ENCODE measurements at regions not wholly inside any gene's neighbourhood (a gene's known extent, or its start where the extent isn't known, plus 50 kb on each side); places are given as distances from the start of the nearest gene placed in this dataset.

- no peak for DNase-seq
Measured at GRCh38 chr17:77308861-77309726, 168.3 kb downstream of the SEC14L1 start.

DNA sequence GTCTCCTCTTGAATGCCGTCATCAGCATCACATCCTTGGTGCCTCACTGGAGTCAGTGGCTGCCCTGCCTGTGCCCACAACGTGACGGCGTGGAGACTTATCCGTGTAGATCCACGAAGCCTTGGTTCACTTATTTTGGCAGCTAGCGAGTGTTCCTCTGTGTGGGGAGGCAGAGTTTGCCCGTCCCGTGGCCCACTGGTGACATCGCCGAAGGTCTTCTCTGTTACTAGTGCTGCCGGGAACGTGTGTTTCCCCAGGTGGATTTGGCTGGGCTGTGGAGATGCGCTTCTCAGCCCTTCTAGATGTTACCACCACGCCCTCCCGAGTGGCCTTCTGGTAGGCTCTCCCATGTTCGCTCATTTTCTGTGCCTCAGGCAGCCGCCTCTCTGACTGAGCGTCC is 169.6 kb downstream of the SEC14L1 start:
- no peak for DNase-seq

- no peak for DNase-seq
Measured at GRCh38 chr17:77311371-77311981, 170.7 kb downstream of the SEC14L1 start.

DNA sequence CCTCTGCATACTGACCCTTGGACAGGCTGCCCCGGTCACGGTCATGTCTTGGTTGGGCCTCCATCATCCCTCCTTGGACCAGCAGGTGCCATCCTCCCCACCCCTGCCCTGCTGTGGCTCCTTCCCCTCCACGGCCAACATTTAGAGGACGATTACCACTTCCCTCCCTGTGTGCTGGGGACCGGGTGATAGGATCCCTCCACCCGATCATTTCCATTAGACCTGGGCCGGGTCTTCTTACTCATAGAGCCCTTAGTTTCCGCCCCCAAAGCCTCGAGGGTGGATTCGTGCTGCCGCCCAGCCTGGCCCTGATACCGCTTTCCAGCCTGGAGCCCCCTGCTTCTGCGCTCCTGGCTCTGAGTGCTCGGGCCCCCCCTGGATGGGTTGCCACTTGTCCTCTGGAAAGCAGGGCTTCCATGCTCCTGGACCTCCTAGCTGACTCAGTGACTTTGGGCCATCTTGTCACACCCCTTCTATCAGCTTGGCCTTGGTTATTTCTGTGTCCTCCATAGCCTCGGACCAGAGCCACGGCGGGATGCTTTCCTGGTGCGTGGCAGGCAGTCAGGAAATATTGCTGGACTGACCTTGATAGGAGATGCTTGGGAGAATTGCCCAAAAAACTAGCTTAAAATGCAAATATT is 171.4 kb downstream of the SEC14L1 start:
- DNase-seq: no peak

DNA sequence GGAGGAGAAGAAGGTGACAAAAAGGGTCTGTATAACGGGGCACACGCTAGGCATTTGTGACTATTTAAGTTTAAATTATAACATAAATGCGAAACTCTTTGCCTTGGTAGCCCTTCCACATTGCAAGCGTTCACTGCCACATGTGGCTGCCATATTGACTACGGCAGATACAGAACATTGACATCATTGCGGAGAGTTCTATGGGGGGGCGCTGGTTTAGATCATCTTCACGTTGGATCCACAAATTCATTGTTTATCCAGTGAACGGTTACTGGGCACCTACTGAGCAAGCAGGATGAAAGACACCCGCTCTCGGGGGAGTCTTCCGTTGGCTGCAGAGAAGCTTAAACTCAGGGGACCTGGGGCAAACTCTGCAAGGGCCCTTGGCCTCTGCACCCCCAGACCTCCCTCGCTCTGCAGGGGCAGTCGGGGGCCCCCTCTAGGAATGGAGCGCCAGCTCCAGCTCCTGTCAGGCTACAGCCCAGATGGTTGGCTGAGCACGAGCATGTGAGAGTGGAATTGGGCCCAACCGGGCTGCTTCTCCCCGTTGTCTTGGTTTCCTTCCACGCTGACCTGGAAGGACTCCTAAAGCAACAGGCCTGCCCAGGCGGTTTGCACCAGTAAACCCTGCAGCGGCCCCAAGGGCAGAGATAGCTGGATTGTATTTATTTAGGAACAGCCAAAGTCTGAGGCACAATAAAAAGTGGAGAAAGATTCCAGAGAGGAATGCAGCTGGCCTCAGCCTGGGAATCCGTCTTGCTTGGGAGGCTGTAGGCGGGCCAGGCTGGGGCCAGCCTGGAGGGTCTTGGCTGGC is 172.2 kb downstream of the SEC14L1 start:
- DNase-seq: no peak

- DNase-seq: no peak
Measured at GRCh38 chr17:77313831-77314230, 173.1 kb downstream of the SEC14L1 start.

DNA sequence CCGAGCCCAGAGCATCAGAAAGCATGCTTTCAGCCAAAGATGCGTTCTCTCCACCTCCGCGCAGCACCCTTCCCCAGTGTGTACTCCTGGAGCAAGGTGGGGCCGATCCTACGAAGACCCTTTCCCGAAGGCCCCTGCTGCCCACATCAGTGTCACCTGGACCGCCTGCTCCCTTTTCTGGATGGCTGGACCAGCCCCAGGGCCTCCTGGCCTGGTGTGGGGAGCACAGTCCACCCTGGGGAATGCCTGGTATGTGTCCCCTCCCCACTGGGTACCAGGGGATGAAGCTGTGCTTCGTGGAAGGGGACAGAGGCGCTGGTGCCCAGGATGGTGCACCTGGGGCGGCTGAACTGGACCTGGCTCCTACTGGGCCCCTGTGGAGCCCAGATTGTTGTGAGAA is 173.8 kb downstream of the SEC14L1 start:
- no peak for DNase-seq

DNA sequence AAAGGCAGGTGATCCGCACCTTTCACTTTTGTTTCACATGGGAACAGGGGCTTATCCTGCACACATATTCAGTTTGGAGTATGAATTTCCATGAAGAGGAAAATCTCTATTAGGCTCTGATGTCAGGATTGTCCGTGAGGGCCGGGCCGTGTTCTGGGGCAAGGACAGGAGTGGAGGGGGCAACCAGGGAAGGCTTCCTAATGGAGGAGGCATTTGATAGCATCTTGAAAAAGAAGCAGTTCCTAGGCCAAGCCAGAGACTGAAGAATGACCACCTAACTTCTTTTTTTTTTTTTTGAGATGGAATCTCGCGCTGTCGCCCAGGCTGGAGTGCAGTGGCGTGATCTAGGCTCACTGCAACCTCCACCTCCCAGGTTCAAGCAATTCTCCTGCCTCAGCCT is 174.2 kb downstream of the SEC14L1 start:
- no peak for DNase-seq

- no peak for DNase-seq
Measured at GRCh38 chr17:77315551-77316190, 174.9 kb downstream of the SEC14L1 start.

DNA sequence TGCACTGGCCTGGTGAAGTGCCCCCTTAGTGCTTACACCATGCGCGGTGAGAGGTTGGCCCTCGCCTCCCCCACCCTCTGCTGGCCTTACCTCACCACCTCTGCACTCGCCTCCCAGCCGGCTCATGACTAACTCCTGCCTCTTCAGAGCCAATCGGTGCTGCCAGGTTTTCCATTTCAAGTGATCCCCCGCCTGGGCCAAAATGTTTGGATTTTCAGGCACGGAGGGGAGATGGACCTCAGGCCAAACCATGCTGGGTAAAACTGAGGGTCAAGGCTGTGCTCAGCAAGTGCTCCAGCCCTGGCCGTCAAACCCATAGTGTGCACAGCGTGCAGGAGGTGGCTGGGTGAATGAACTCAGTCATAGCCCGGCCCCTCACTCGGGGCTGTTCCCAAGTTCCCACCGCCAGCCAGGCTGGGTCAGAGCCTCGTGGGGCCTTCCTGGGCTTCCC is 175.4 kb downstream of the SEC14L1 start:
- no peak for DNase-seq

DNA sequence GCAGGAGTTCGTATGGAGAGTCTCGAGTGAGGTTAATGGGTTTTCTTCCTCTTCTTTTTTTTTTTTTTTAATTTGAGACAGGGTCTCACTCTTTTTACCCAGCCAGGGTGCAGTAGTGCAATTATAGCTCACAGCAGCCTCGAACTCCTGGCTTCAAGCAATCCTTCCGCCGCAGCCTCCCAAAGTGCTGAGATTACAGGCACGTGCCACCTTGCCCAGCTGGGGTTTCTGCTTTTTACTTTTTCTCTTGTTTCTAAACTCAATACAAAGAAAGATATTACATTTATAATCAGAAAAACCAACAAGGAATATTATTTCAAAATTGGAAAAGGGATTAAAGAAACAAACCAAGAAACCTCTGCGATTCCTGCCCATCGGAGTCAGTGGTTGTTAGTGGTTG is 175.9 kb downstream of the SEC14L1 start:
- DNase-seq: no peak

GRCh38 chr17:77317091-77317750 is 176.5 kb downstream of the SEC14L1 start:
- DNase-seq: no peak

DNA sequence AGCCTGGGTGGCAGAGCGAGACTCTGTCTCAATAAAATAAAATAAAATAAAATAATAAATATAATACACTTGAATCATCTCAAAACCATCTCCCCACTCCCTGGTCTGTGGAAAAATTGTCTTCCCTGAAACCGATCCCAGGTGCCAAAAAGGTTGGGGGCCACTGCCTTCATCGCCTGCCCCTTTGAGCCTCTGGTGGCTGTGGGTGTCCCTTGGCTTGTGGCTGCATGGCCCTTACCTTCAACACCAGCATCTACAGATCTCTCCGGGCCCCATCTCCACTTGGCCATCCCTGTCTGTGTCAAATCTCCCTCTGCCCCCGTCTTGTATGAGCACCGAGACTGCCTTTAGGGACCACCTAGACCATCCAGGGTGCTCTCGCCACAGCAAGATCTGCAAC is 177.3 kb downstream of the SEC14L1 start:
- DNase-seq: no peak

DNA sequence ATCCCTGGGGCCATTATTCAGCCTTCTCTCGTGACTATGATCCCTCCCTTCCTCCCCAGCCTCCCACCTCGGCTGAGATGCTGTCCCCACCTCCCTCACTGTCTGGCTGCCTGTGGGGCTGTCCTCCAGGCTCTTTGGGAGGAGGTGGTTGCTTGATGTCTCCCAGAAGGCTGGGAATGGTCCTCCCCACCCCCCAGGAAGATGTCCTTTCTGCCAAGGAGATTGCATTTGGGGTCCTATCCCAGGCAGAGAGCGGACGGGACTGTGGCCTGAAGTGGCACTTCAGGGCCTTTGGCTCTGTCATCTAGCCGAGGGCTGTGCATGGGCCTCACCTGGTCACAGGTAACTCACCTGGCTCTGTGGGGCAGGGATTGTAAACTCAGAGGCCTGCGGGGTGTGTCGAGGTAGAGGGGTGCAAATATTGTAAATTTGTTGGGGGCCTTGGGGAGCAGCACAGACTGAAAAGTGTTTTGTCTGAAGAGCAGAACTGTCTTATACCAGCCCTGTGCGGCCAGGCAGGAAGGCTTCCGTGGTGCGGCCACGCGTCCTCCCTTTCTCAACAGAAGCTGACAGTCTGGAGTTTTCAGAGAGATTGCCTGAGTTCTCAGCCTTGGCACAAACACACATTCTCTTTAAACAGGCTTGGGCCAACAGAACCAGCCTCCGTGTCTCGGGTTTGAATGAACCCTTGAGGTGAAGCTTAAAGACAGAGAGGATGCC is 177.9 kb downstream of the SEC14L1 start:
- no peak for DNase-seq

GRCh38 chr17:77319211-77320043 is 178.7 kb downstream of the SEC14L1 start:
- peak; percentile 17 to 53 (median 26) for DNase-seq

DNA sequence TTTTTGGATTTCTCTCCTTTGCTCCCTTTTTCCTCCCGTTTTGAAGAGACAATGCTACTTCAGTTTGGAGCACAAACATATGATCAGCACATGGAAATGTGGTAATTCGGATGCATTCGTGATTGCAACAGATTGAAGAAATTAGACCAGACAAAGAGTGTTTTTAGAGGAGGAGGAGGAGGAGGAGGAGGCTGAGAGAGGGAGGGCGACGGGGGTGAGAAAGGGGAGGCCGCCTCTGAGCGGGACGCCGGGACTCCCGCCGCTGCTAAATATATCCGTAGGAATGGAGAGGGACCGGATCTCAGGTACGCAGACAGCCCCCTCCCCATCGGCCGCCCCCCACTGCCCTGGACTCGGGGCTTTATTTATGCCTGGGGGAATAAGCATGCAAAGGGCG is 179.3 kb downstream of the SEC14L1 start:
- DNase-seq: no peak

GRCh38 chr17:77320485-77321256 is 179.9 kb downstream of the SEC14L1 start:
- DNase-seq: no peak

DNA sequence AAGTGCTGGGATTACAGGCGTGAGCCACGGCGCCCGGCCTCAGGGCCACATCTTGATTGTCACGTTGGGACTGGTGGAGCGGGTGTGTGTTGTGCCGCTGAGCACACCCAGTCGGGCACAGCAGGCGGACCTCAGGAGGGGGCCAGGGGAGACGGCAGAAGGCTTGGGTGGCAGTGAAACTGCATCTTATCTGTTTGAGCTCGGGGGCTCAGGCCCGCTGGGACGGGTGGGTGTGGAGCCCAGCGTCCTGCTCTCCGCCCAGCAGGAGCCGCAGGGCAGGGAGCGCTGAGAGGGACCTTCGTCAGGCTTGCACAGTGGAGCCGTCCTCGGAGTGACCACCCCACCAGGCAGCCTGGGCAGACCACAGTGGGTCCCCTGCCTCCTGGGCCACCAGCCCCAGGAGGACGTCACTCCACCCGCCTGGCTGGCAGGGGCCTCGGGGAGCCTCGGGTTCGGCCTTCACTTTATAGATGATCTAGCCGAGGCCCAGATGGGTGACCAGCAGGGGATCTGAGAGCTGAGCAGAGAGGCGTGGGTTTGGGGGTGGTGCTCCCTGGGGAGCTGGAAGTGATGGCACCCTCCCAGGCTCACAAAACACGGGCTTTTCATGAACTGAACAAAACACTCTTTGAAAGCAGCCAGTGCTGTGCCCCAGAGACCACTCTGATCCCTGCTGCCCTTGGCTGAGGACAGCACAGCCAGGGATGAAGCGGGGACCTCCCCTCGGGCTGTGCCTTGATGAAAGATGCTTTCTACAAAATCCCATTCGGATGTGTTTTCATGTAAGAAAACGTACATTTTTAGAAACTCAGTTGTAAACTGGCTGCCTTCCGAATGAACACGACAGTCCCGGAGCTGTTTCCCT is 181.1 kb downstream of the SEC14L1 start:
- no peak for DNase-seq

Data from stimulated activated naive CD4-positive, alpha-beta T cell (primary cell).